GM10266 (cell line): ENCODE measurements at regions not wholly inside any gene's neighbourhood (a gene's known extent, or its start where the extent isn't known, plus 50 kb on each side); places are given as distances from the start of the nearest gene placed in this dataset.
A peak's percentile ranks its signal among the peaks of the same experiment; 100 is the strongest.

ENCODE experiments used
- DNase-seq: peaks from one replicate; pipeline ENCODE4 v3.0.0; 2012; ENCODE audit errors: extremely low spot score
- CTCF ChIP-seq: IDR thresholded peaks from 2 replicates; pipeline ENCODE4 v1.5.1; 2012; ENCODE audit warnings: mild to moderate bottlenecking, low read depth; ENCODE audit not compliant: control insufficient read depth, insufficient read depth; ENCODE audit errors: missing control alignments

- DNase-seq: no peak
- no peak for TF ChIP-seq CTCF
Measured at GRCh38 chr13:77448689-77449088, 86.8 kb upstream of the SCEL start.

- DNase-seq: no peak
- TF ChIP-seq CTCF: no peak
Measured at GRCh38 chr13:77443511-77443910, 92.0 kb upstream of the SCEL start.

GRCh38 chr13:77437267-77437666, 98.2 kb upstream of the SCEL start:
- DNase-seq: no peak
- TF ChIP-seq CTCF: no peak

GRCh38 chr13:77434289-77434688, 101.2 kb upstream of the SCEL start:
- DNase-seq: no peak
- no peak for TF ChIP-seq CTCF

- TF ChIP-seq CTCF: no peak
Measured at GRCh38 chr13:77431449-77431848, 104.1 kb upstream of the SCEL start.

GRCh38 chr13:77430377-77430951, 103.6 kb upstream of the MYCBP2 start:
- peak; percentile 12 for DNase-seq
- TF ChIP-seq CTCF: no peak

More at GRCh38 chr13:77431449-77431848, 104.1 kb upstream of the SCEL start:
- DNase-seq: no peak

GRCh38 chr13:77429320-77430142, 102.6 kb upstream of the MYCBP2 start:
- TF ChIP-seq CTCF: no peak
- DNase-seq: peak; percentile 34
